ENCODE measurements at regions not wholly inside any gene's neighbourhood (a gene's known extent, or its start where the extent isn't known, plus 50 kb on each side); places are given as distances from the start of the nearest gene placed in this dataset.
"Not testable (repeated sequence)": the region's sequence is repeated elsewhere in the genome, so short reads cannot be mapped to it uniquely, and the experiment has no call there.

DNA sequence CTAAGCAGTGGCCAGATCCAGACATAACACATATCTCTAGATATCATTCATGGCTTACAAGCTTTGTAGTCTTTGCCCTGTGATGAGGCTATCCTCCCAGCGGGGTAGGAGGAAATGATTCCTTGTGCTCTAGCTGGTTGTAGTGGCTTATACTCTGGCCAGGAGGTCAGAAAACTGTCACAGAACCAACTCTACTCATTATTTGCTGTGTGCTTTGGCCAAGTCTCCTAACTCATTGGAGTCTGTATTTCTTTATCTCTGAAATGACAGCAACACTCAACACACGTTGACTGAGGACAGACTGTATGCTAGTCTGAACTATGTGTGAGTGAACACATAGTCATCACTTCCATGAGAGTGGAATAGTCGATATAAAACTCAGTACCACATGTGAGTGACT is 116.7 kb upstream of the F3 start:
- intact Hi-C loops (cut with DNase I), result no loop called here
- peak in 1 of 4 donors; percentile 57 for ATAC-seq
- Histone ChIP-seq H3K27me3 (ENCODE audit: insufficient read depth in 3 of 3, low read length in 2 of 3) (no peaks in the 10 kb centered on the region), H3K4me1 (no peaks in the 10 kb centered on the region), H3K36me3 (ENCODE audit: insufficient read depth in 1 of 2, low read depth in 1 of 2) (no peaks in the 10 kb centered on the region), H3K4me3 (no peak overlapping the region), H3K9me3 (no peaks in the 10 kb centered on the region), H3K27ac (no peak overlapping the region)
- TF ChIP-seq, protein P1, sequence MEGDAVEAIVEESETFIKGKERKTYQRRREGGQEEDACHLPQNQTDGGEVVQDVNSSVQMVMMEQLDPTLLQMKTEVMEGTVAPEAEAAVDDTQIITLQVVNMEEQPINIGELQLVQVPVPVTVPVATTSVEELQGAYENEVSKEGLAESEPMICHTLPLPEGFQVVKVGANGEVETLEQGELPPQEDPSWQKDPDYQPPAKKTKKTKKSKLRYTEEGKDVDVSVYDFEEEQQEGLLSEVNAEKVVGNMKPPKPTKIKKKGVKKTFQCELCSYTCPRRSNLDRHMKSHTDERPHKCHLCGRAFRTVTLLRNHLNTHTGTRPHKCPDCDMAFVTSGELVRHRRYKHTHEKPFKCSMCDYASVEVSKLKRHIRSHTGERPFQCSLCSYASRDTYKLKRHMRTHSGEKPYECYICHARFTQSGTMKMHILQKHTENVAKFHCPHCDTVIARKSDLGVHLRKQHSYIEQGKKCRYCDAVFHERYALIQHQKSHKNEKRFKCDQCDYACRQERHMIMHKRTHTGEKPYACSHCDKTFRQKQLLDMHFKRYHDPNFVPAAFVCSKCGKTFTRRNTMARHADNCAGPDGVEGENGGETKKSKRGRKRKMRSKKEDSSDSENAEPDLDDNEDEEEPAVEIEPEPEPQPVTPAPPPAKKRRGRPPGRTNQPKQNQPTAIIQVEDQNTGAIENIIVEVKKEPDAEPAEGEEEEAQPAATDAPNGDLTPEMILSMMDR (IDR thresholded peaks at IDR 0.05), result no peak
- no peak for DNase-seq
- 62 to 81% (median 67%) methylated on average over 3 of the region's 3 CpGs for WGBS, 3 donors

DNA sequence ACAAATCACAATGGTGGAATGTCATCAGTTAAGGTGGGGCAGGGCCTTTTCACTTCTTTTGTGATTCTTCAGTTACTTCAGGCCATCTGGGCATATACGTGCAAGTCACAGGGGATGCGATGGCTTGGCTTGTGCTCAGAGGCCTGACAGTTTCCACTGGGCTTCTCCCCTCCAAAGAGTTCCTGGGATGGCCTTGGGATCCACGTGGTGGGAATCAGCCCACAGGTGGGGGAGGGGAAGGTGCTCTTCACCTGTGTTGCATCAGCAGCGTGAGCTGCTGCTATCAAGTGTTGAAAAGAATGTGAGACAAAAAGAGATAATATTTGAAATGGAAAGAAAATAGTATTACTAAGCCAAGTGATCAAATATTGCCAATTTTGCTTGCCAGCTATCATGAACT is 116.2 kb upstream of the F3 start:
- H3K36me3 ChIP-seq (ENCODE audit: insufficient read depth in 1 of 2, low read depth in 1 of 2); DNase-seq; intact Hi-C loops (cut with DNase I); H3K27ac ChIP-seq; H3K9me3 ChIP-seq; ATAC-seq; H3K4me3 ChIP-seq; H3K4me1 ChIP-seq; H3K27me3 ChIP-seq (ENCODE audit: insufficient read depth in 3 of 3, low read length in 2 of 3): not testable (repeated sequence)
- 73 to 74% (median 73%) methylated on average over 4 of the region's 4 CpGs for WGBS, 3 donors

DNA sequence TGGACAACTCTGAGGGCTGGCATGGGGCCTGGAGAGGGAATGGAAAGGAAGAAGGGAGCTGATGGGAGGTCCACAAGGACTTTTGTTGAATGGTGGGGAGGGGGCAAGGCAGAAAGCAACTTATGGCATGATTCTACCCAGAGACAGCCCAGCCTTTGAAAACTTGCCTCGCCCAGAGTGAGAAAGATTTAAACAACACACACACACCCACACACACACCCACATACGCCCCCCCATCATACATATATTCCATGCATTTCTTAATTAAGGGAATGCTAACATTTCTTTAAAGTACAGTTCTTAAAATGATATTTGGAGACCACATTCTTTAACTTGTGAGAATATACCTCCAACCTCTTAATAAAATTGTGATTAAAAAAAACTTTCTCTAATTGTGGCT is 115.4 kb upstream of the F3 start:
- DNase-seq, result no peak
- WGBS, 3 donors, result 95 to 98% (median 96%) methylated on average over 2 of the region's 2 CpGs
- Histone ChIP-seq H3K27ac (no peak overlapping the region), H3K4me1 (no peaks in the 10 kb centered on the region), H3K36me3 (ENCODE audit: insufficient read depth in 1 of 2, low read depth in 1 of 2) (no peaks in the 10 kb centered on the region), H3K4me3 (no peak overlapping the region), H3K27me3 (ENCODE audit: insufficient read depth in 3 of 3, low read length in 2 of 3) (peaks cover 0 to under 1% (median 0%) of the 10 kb centered on the region in 3 donors), H3K9me3 (no peaks in the 10 kb centered on the region)
- intact Hi-C loops (cut with DNase I), result no loop called here
- ATAC-seq, result no peak
- TF ChIP-seq, protein P1 (IDR thresholded peaks at IDR 0.05), result no peak

DNA sequence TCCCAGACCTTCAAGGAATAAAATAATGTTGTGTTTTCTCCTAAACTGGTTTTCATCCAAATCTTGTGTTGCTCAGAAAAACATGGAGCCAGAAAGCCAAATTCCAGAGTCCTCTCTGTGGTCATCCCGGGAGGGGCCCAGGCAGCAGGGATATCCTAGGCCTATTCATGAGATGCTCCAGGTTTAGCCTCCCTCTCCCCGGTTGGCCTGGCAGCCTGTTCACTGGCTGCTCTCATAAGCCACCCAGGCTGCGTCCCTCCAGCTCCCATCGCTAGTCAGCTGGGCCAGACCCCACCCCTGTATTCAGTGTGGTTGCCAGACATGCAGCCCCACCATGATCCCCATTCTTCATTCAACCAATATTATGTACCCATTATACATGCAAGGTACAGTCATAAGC is 113.4 kb upstream of the F3 start:
- Histone ChIP-seq H3K4me3 (no peak overlapping the region), H3K27me3 (ENCODE audit: insufficient read depth in 3 of 3, low read length in 2 of 3) (peaks cover 0 to 3% (median 0%) of the 10 kb centered on the region in 3 donors), H3K9me3 (no peaks in the 10 kb centered on the region), H3K4me1 (no peaks in the 10 kb centered on the region), H3K27ac (no peak overlapping the region), H3K36me3 (ENCODE audit: insufficient read depth in 1 of 2, low read depth in 1 of 2) (no peaks in the 10 kb centered on the region)
- no peak for ATAC-seq
- DNase-seq, result no peak
- intact Hi-C loops (cut with DNase I), result no loop called here
- TF ChIP-seq, protein P1 (IDR thresholded peaks at IDR 0.05), result no peak
- 56 to 70% (median 58%) methylated on average over 4 of the region's 4 CpGs for WGBS, 3 donors

DNA sequence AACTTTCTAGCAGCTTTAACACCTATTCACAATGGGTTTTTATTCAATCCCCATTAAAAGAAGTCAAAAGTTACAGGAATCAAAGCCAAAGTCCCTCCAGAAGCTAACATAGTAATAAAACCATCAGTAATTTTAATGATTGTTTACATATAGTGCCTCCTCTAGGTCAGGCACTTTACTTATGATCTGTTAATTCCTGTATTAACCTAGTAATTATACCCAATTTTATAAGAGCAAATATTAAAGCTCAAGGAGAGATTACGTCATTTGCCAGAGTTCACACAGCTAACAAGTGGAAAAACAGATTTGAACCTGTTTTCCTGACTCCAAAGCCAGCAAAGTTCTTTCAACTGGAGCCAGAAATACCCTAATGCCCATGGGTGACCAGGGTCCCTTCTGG is 112.9 kb upstream of the F3 start:
- ATAC-seq (no peak), DNase-seq (no peak)
- H3K4me3 ChIP-seq, result no peak overlapping the region
- TF ChIP-seq, protein P1 (IDR thresholded peaks at IDR 0.05), result no peak
- H3K27me3 ChIP-seq (ENCODE audit: insufficient read depth in 3 of 3, low read length in 2 of 3), result peaks cover 0 to 3% (median 0%) of the 10 kb centered on the region in 3 donors
- H3K36me3 ChIP-seq (ENCODE audit: insufficient read depth in 1 of 2, low read depth in 1 of 2), result no peaks in the 10 kb centered on the region
- no peaks in the 10 kb centered on the region for H3K9me3 ChIP-seq
- 76 to 88% (median 84%) methylated on average over 1 of the region's 1 CpG for WGBS, 3 donors
- H3K4me1 ChIP-seq, result no peaks in the 10 kb centered on the region
- intact Hi-C loops (cut with DNase I), result no loop called here
- no peak overlapping the region for H3K27ac ChIP-seq

Measured in psoas muscle (tissue), 7 donors.